ENCODE measurements at regions not wholly inside any gene's neighbourhood (a gene's known extent, or its start where the extent isn't known, plus 50 kb on each side); places are given as distances from the start of the nearest gene placed in this dataset.

- DNase-seq: no peak
These were observed 70.3 kb upstream of the MROH9 start for GRCh38 chr1:170864876-170865538.

- DNase-seq: no peak
These were observed 68.7 kb upstream of the MROH9 start for GRCh38 chr1:170866646-170867045.

- no peak for DNase-seq
These were observed 63.5 kb upstream of the MROH9 start for GRCh38 chr1:170871868-170872267.

- no peak for DNase-seq
These were observed 62.7 kb upstream of the MROH9 start for GRCh38 chr1:170872663-170873062.

GRCh38 chr1:170874671-170875070 is 60.7 kb upstream of the MROH9 start:
- DNase-seq: no peak

- peak; percentile 66 for DNase-seq
These were observed 53.8 kb upstream of the MROH9 start for GRCh38 chr1:170881268-170882265.

All from hindlimb muscle (tissue), 1 donor.